Peyer's patch (tissue), 4 donors: ENCODE measurements at regions not wholly inside any gene's neighbourhood (a gene's known extent, or its start where the extent isn't known, plus 50 kb on each side); places are given as distances from the start of the nearest gene placed in this dataset.

Experiments used
- CTCF ChIP-seq, 6 experiments: fragments of 450-650 bp in 4 of 6; fragments of 200-600 bp in 2 of 6; sonication (generic) in 1 of 6; IDR thresholded peaks; one replicate each; pipeline ENCODE4 v1.5.1; 2017 to 2019; ENCODE audit warnings: antibody characterized with exemption in 6 of 6, mild to moderate bottlenecking in 3 of 6, moderate library complexity in 1 of 6
- POLR2A ChIP-seq, 2 donors: fragments of 450-650 bp; IDR thresholded peaks; one replicate each; pipeline ENCODE4 v1.5.1; 2017; ENCODE audit warnings: antibody characterized with exemption in 2 of 2, mild to moderate bottlenecking in 2 of 2, moderate library complexity in 2 of 2

GRCh38 chr6:74596588-74596987, 609.3 kb downstream of the COL12A1 start:
- TF ChIP-seq CTCF (IDR thresholded peaks at IDR 0.05) = no peak
- no peak for TF ChIP-seq POLR2A (IDR thresholded peaks at IDR 0.05)
